Stimulated activated CD4-positive, alpha-beta T cell treated with anti-CD3 and anti-CD28 coated beads, Interleukin-1b, Interleukin-23, amount 100 ng/mL, for 48 hours (primary cell): ENCODE measurements at regions not wholly inside any gene's neighbourhood (a gene's known extent, or its start where the extent isn't known, plus 50 kb on each side); places are given as distances from the start of the nearest gene placed in this dataset.

Experiments
- DNase-seq: peaks from one replicate; pipeline ENCODE4 v3.0.0-alpha.2; 2020

GRCh38 chr9:2465516-2465915, 156.1 kb upstream of the VLDLR start:
- DNase-seq, result no peak

- no peak for DNase-seq
These were observed 155.6 kb upstream of the VLDLR start for GRCh38 chr9:2465921-2466460.

- no peak for DNase-seq
These were observed 154.9 kb upstream of the VLDLR start for GRCh38 chr9:2466703-2467102.

GRCh38 chr9:2469681-2470221, 151.8 kb upstream of the VLDLR start:
- no peak for DNase-seq

- DNase-seq, result no peak
These were observed 147.9 kb upstream of the VLDLR start for GRCh38 chr9:2473681-2474080.

GRCh38 chr9:2477755-2478154, 143.8 kb upstream of the VLDLR start:
- no peak for DNase-seq

- DNase-seq, result no peak
These were observed 143.2 kb upstream of the VLDLR start for GRCh38 chr9:2478421-2478820.

GRCh38 chr9:2479056-2479565, 142.5 kb upstream of the VLDLR start:
- DNase-seq, result no peak

- no peak for DNase-seq
These were observed 141.2 kb upstream of the VLDLR start for GRCh38 chr9:2480255-2480837.

GRCh38 chr9:2481216-2481615, 140.4 kb upstream of the VLDLR start:
- DNase-seq, result no peak

GRCh38 chr9:2486988-2487387, 134.6 kb upstream of the VLDLR start:
- no peak for DNase-seq

GRCh38 chr9:2489838-2490314, 131.7 kb upstream of the VLDLR start:
- DNase-seq, result no peak

GRCh38 chr9:2492161-2492560, 129.4 kb upstream of the VLDLR start:
- no peak for DNase-seq

- no peak for DNase-seq
These were observed 128.5 kb upstream of the VLDLR start for GRCh38 chr9:2493109-2493508.

GRCh38 chr9:2493529-2493928, 128.1 kb upstream of the VLDLR start:
- no peak for DNase-seq

GRCh38 chr9:2494562-2494961, 127.0 kb upstream of the VLDLR start:
- no peak for DNase-seq

- no peak for DNase-seq
These were observed 126.2 kb upstream of the VLDLR start for GRCh38 chr9:2495221-2496005.

GRCh38 chr9:2496169-2496568, 125.4 kb upstream of the VLDLR start:
- no peak for DNase-seq

- DNase-seq, result no peak
These were observed 124.7 kb upstream of the VLDLR start for GRCh38 chr9:2496934-2497333.

GRCh38 chr9:2497666-2498400, 123.8 kb upstream of the VLDLR start:
- DNase-seq, result no peak

- DNase-seq, result no peak
These were observed 119.4 kb upstream of the VLDLR start for GRCh38 chr9:2502210-2502609.

- DNase-seq, result no peak
These were observed 118.8 kb upstream of the VLDLR start for GRCh38 chr9:2502760-2503159.

- no peak for DNase-seq
These were observed 115.3 kb upstream of the VLDLR start for GRCh38 chr9:2506321-2506720.
